Stimulated activated CD4-positive, alpha-beta T cell treated with anti-CD3 and anti-CD28 coated beads, Interleukin-2, amount 100 ng/mL, for 24 hours (primary cell): ENCODE measurements at regions not wholly inside any gene's neighbourhood (a gene's known extent, or its start where the extent isn't known, plus 50 kb on each side); places are given as distances from the start of the nearest gene placed in this dataset.

ENCODE experiments used
- DNase-seq, 2 donors: peaks; one replicate each; pipeline ENCODE4 v3.0.0-alpha.2; 2020

- DNase-seq, result no peak
These were observed 259.9 kb downstream of the ADGRG6 start for GRCh38 chr6:142561511-142562265.

GRCh38 chr6:142562865-142563264, 261.1 kb downstream of the ADGRG6 start:
- no peak for DNase-seq

GRCh38 chr6:142566628-142567396, 265.0 kb downstream of the ADGRG6 start:
- peak; percentile 66 to 77 for DNase-seq

- DNase-seq, result no peak
These were observed 265.7 kb downstream of the ADGRG6 start for GRCh38 chr6:142567461-142567860.

GRCh38 chr6:142568857-142569597, 267.2 kb downstream of the ADGRG6 start:
- DNase-seq, result no peak

- no peak for DNase-seq
These were observed 267.9 kb downstream of the ADGRG6 start for GRCh38 chr6:142569676-142570075.

GRCh38 chr6:142570221-142570671, 268.4 kb downstream of the ADGRG6 start:
- no peak for DNase-seq

GRCh38 chr6:142592876-142593275, 291.1 kb downstream of the ADGRG6 start:
- no peak for DNase-seq

- DNase-seq, result no peak
These were observed 296.0 kb downstream of the ADGRG6 start for GRCh38 chr6:142597836-142598235.

GRCh38 chr6:142601427-142601826, 299.6 kb downstream of the ADGRG6 start:
- DNase-seq, result no peak

- DNase-seq, result no peak
These were observed 301.2 kb downstream of the ADGRG6 start for GRCh38 chr6:142602972-142603371.

GRCh38 chr6:142605922-142606485, 304.2 kb downstream of the ADGRG6 start:
- no peak for DNase-seq

- no peak for DNase-seq
These were observed 311.1 kb downstream of the ADGRG6 start for GRCh38 chr6:142612956-142613355.

- no peak for DNase-seq
These were observed 312.2 kb downstream of the ADGRG6 start for GRCh38 chr6:142613981-142614380.

- no peak for DNase-seq
These were observed 315.4 kb downstream of the ADGRG6 start for GRCh38 chr6:142617158-142617557.

GRCh38 chr6:142621822-142622221, 320.0 kb downstream of the ADGRG6 start:
- DNase-seq, result no peak

- no peak for DNase-seq
These were observed 319.8 kb downstream of the HIVEP2 start for GRCh38 chr6:142624978-142625715.

GRCh38 chr6:142627474-142627873, 317.5 kb downstream of the HIVEP2 start:
- no peak for DNase-seq

- no peak for DNase-seq
These were observed 313.2 kb downstream of the HIVEP2 start for GRCh38 chr6:142631517-142632385.

- no peak for DNase-seq
These were observed 311.7 kb downstream of the HIVEP2 start for GRCh38 chr6:142633317-142633716.

- no peak for DNase-seq
These were observed 309.8 kb downstream of the HIVEP2 start for GRCh38 chr6:142635130-142635529.
